Bronchial epithelial cell (primary cell): ENCODE measurements at regions not wholly inside any gene's neighbourhood (a gene's known extent, or its start where the extent isn't known, plus 50 kb on each side); places are given as distances from the start of the nearest gene placed in this dataset.

ENCODE experiments used
- DNase-seq: peaks from one replicate; pipeline ENCODE4 v3.0.0-alpha.2; 2010; ENCODE audit warnings: low read depth
- FAIRE-seq: peaks from 2 replicates; lab custom pipeline; 2011; peaks lifted over from hg19 to GRCh38; lab: Jason Lieb, UNC
- H3K27me3 ChIP-seq: 2 replicates; pipeline ENCODE4 v1.5.1; 2011; ENCODE audit warnings: low read length; ENCODE audit not compliant: control insufficient read depth, insufficient read depth
- H3K36me3 ChIP-seq: 2 replicates; pipeline ENCODE4 v1.5.1; 2011; ENCODE audit warnings: low read length; ENCODE audit not compliant: control insufficient read depth, insufficient read depth
- H3K4me3 ChIP-seq: 2 replicates; pipeline ENCODE4 v1.5.1; 2011; ENCODE audit warnings: mild to moderate bottlenecking, low read depth, low read length, control low read depth
- CTCF ChIP-seq: IDR thresholded peaks from 2 replicates; pipeline ENCODE4 v1.5.1; 2011; ENCODE audit warnings: mild to moderate bottlenecking, moderate library complexity, low read length, control low read depth, inconsistent platforms; ENCODE audit not compliant: insufficient read depth, severe bottlenecking

- no peak for FAIRE-seq
- DNase-seq = no peak
- no peaks in the 10 kb centered on the region for H3K36me3 ChIP-seq
- peak; percentile 8 for TF ChIP-seq CTCF
- H3K27me3 ChIP-seq = no peaks in the 10 kb centered on the region
- H3K4me3 ChIP-seq = no peak overlapping the region
These were observed 105.4 kb downstream of the TTC8 start for GRCh38 chr14:88929656-88930436.

- DNase-seq = no peak
- no peaks in the 10 kb centered on the region for H3K27me3 ChIP-seq
- H3K4me3 ChIP-seq = no peak overlapping the region
- no peaks in the 10 kb centered on the region for H3K36me3 ChIP-seq
- no peak for FAIRE-seq
- TF ChIP-seq CTCF = no peak
These were observed 107.1 kb downstream of the TTC8 start for GRCh38 chr14:88931321-88932110.

GRCh38 chr14:88933191-88933590 lies 108.7 kb downstream of the TTC8 start:
- TF ChIP-seq CTCF = no peak
- FAIRE-seq = peak; percentile 82
- DNase-seq = no peak
- H3K4me3 ChIP-seq = no peak overlapping the region
- H3K27me3 ChIP-seq = no peaks in the 10 kb centered on the region
- no peaks in the 10 kb centered on the region for H3K36me3 ChIP-seq

GRCh38 chr14:88934351-88934806 lies 109.9 kb downstream of the TTC8 start:
- no peak for DNase-seq
- no peaks in the 10 kb centered on the region for H3K36me3 ChIP-seq
- H3K4me3 ChIP-seq = no peak overlapping the region
- no peak for FAIRE-seq
- H3K27me3 ChIP-seq = no peaks in the 10 kb centered on the region
- no peak for TF ChIP-seq CTCF

- Histone ChIP-seq H3K27me3 (no peaks in the 10 kb centered on the region), H3K36me3 (no peaks in the 10 kb centered on the region), H3K4me3 (no peak overlapping the region)
- no peak for TF ChIP-seq CTCF
- FAIRE-seq (no peak), DNase-seq (peak; percentile 8)
These were observed 110.6 kb downstream of the TTC8 start for GRCh38 chr14:88935083-88935482.
